NCI-H345 treated with DMSO at 0.1 percent for 48 hours (cell line): ENCODE measurements at regions not wholly inside any gene's neighbourhood (a gene's known extent, or its start where the extent isn't known, plus 50 kb on each side); places are given as distances from the start of the nearest gene placed in this dataset.
"Not testable (repeated sequence)": the region's sequence is repeated elsewhere in the genome, so short reads cannot be mapped to it uniquely, and the experiment has no call there.

Experiments used
- DNase-seq: peaks from one replicate; lab custom pipeline; 2025; ENCODE audit not compliant: unreplicated experiment; lab: John Stamatoyannopoulos, UW

- no peak for DNase-seq
Measured at GRCh38 chr5:110812639-110813038, 73.8 kb downstream of the SLC25A46 start.

- no peak for DNase-seq
Measured at GRCh38 chr5:110815916-110816605, 77.3 kb downstream of the SLC25A46 start.

- DNase-seq, result no peak
Measured at GRCh38 chr5:110817459-110817858, 78.7 kb downstream of the SLC25A46 start.

DNA sequence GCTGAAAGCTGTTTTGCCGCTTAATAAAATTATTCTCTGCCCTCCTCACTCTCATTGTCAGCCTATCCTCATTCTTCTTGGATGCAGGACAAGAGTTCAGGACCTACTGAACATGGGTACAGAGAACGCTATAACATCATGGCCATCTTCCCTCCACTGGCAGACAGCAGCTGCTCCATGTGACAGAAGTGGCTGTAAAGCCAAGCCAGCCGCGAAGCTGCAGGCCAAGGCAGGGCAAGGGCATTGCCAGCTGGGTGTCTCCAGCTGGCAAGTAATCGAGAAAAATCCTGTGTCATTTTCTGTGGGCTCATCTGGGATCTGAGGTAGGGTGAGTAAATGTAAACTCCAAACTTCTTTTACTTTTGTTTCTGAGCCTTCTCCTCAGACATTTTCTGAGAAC is 84.8 kb downstream of the SLC25A46 start:
- DNase-seq, result no peak

GRCh38 chr5:110824936-110825441 is 86.2 kb downstream of the SLC25A46 start:
- no peak for DNase-seq

- no peak for DNase-seq
Measured at GRCh38 chr5:110832683-110833082, 93.9 kb downstream of the SLC25A46 start.

- not testable (repeated sequence) for DNase-seq
Measured at GRCh38 chr5:110834933-110835332, 96.1 kb downstream of the SLC25A46 start.

DNA sequence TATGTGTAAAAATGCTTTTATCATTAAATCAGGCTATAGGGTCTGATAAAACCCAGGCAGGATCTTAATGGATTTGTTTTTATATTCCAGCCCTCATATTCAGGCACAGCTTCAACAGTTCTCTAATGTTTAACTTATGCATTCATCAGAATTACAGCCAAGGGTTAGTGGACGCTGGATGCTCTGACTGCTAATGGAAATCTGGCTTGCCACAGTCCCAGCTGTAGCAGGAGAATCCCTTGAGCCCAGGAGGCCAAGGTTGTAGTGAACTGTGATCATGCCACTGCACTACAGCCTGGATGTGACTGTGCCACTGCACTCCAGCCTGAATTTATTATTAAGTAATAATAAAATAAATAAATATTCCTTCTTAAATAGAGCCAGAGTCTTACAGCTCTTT is 98.0 kb downstream of the SLC25A46 start:
- no peak for DNase-seq

- DNase-seq, result not testable (repeated sequence)
Measured at GRCh38 chr5:110838357-110838756, 99.5 kb downstream of the SLC25A46 start.

DNA sequence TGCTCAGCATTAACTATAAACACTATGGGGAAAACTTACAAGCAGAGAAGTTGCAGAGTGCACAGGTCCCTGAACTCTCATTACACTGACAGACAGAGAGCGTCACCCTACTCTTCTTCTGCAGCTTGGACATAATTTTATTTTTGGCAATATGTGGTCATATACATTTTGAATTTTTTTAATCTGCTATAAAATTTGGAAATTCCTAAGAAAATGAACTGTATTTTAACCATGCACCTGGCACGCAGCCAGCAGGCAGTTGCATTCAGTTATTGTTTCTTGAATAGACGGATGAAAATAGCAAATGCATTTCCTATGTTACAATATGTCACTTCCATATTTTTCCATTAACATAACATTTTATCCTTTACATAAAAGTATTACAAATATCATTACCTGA is 100.2 kb downstream of the SLC25A46 start:
- no peak for DNase-seq

- no peak for DNase-seq
Measured at GRCh38 chr5:110840347-110840960, 101.6 kb downstream of the SLC25A46 start.

- no peak for DNase-seq
Measured at GRCh38 chr5:110841137-110841536, 102.3 kb downstream of the SLC25A46 start.

DNA sequence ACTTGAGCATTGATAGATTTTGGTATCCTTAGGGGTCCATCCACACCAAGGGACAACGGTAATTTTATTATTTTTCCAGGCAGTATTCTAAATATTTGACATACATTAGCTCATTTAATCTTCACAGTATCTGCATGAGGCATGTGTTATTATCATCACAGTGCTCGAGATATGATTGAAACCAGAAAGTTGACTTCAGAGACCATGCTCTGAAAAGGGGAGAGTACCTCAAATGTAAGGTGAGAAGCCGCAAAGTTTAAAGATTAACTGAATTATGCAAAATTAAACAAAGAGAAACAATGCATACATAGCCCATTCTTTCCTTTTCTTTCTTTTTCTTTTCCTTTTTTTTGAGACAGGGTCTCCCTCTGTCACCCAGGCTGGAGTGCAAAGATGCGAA is 104.1 kb downstream of the SLC25A46 start:
- DNase-seq, result no peak

- DNase-seq, result no peak
Measured at GRCh38 chr5:110844251-110844650, 105.4 kb downstream of the SLC25A46 start.

DNA sequence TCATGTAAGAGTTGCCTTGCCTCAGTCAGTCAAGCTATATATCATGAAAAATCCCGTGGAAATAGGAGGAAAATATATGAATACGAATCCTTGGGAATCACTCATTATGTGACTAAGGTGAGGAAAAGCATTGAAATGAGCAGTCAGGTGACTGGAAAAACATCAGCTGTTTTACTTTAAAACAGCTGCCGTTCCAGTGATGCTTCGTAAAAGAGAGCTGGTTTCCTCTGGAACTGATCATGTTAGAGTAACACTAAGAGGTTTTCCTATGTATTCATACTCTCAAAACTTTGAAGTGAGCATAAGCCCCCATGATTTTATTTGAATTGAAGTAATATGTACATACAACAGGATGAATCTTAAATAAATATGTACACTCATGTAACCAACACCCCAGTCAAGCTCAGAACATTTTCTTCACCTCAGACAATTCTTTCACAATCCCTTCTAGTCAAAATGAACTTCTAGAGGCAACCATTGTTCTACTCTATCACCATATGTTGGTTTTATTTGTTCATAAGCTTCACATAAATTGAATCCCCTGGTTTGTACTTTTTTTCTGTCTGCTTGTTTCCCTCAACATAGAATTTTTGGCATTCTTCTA is 107.7 kb downstream of the SLC25A46 start:
- no peak for DNase-seq

DNA sequence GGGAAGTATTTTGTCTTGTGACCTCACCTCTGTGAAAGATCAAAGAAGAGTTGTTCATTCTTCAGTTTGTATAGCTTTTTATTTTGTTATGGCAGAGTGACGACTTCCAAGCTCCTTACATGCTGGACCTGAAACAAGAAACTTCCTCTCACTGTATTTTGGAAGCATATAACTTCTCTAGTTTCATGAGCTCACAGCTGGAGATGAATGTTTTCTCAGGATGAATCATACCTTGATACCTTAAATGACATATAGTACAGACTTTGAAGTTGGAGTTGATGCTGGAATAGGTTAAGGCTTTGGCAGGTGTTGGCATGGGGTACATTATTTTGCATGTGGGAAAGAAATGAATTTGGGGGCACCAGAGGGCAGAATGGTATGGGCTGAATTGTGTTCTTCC is 112.5 kb downstream of the SLC25A46 start:
- no peak for DNase-seq

DNA sequence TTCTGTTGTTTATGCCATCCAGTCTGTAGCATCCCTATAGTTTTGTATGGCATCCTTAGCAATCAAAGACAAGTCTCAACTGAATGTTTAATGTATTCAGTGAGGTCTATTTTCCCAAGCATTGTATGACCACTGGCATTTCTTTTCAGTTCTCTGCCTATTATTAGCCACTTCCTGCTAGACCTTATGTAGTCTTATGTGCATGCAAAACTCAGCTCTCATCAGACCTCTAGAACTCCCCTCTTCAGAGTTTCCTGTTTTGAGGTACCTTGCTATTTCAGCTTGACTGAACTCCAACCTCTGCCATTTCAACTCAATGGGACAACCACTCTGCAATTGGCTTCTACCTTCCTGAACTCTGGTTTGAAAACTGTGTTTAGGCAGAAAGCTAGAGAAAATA is 113.2 kb downstream of the SLC25A46 start:
- DNase-seq, result no peak

GRCh38 chr5:110852541-110852940 is 113.7 kb downstream of the SLC25A46 start:
- no peak for DNase-seq

- no peak for DNase-seq
Measured at GRCh38 chr5:110853267-110853666, 114.5 kb downstream of the SLC25A46 start.

DNA sequence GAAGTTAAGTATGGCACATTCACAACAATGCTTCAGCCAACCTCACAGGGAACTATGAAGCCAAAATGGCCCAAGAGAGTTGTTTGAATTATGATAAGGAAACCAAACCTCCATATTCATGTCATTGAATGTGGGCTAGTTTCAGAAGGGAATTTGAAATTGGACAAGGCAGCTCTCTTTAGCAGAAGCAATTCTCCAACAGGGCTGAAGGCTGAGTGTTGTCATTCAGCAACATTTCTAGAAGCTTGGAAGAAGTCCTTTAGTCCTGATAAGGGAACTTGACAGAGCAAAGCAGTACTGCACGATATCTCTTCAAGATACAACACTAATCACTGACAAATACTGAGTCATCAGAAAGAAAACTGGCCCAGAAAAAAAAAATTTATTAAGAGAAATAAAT is 115.4 kb downstream of the SLC25A46 start:
- DNase-seq, result no peak

- no peak for DNase-seq
Measured at GRCh38 chr5:110855961-110856360, 117.2 kb downstream of the SLC25A46 start.

GRCh38 chr5:110865400-110866094 is 126.7 kb downstream of the SLC25A46 start:
- no peak for DNase-seq
